ENCODE measurements at regions not wholly inside any gene's neighbourhood (a gene's known extent, or its start where the extent isn't known, plus 50 kb on each side); places are given as distances from the start of the nearest gene placed in this dataset.

DNA sequence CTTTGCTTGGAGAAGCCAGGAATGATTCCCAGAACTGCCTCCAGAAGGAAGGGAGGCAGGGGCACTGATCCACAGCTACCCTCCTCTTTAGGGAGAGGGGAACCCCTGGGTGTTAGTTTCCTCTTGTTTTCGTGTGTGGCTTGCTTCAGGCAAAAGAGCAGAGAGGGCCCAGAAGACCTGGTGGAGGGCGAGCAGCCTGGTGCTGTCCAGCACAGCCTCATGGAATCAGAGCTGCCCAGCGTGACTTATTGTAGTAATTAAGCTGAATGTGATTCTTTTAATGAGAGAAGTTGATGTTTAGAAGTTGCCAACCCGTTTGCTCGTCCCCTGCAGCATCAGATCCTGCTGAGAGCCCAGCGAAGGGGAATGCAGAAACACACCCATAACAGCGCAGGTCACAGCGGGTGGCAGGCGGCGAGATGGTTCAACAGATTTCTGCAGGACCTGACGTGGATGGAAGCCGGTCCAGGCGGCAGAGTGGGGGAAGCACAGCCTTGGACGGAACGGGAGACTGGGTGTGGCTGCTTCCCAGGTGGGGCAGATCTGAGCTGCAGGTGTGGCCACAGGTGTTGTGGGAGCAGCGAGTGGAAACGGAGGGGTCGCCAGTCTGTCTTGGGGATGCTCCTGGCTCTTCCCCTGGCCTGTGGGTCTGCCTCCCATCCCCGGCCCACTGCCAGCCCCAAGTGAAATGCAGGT is 53.7 kb upstream of the SHH start:
- TF ChIP-seq TAF1 (IDR thresholded peaks at IDR 0.05; ENCODE audit: low read depth) (no peak), NFIC (IDR thresholded peaks at IDR 0.05) (no peak), RAD21 (IDR thresholded peaks at IDR 0.05; ENCODE audit: low read depth) (no peak), CEBPB (IDR thresholded peaks at IDR 0.05) (no peak), EP300 (IDR thresholded peaks at IDR 0.05; ENCODE audit: borderline replicate concordance) (no peak), ZBTB7A (IDR thresholded peaks at IDR 0.05; ENCODE audit: low read depth) (no peak), TCF12 (IDR thresholded peaks at IDR 0.05; ENCODE audit: low read depth) (no peak)
- TF ChIP-seq, protein P1, sequence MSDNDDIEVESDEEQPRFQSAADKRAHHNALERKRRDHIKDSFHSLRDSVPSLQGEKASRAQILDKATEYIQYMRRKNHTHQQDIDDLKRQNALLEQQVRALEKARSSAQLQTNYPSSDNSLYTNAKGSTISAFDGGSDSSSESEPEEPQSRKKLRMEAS (IDR thresholded peaks at IDR 0.05) = no peak
- TF ChIP-seq, protein P2, sequence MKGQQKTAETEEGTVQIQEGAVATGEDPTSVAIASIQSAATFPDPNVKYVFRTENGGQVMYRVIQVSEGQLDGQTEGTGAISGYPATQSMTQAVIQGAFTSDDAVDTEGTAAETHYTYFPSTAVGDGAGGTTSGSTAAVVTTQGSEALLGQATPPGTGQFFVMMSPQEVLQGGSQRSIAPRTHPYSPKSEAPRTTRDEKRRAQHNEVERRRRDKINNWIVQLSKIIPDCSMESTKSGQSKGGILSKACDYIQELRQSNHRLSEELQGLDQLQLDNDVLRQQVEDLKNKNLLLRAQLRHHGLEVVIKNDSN (IDR thresholded peaks at IDR 0.05) = no peak

Data from Ishikawa (cell line).